GM19351 (cell line): ENCODE measurements at regions not wholly inside any gene's neighbourhood (a gene's known extent, or its start where the extent isn't known, plus 50 kb on each side); places are given as distances from the start of the nearest gene placed in this dataset.
"Not testable (repeated sequence)": the region's sequence is repeated elsewhere in the genome, so short reads cannot be mapped to it uniquely, and the experiment has no call there.

Experiments used
- ATAC-seq: cut with Tn5 transposase; IDR thresholded peaks from one replicate; pipeline ENCODE4 v1.9.1; 2021; ENCODE audit warnings: mild to moderate bottlenecking, moderate library complexity; ENCODE audit not compliant: unreplicated experiment

GRCh38 chr4:149211876-149212275 lies 603.8 kb downstream of the IQCM start:
- ATAC-seq = no peak

- ATAC-seq = no peak
These were observed 612.2 kb downstream of the IQCM start for GRCh38 chr4:149203256-149204001.

- ATAC-seq = no peak
These were observed 613.5 kb downstream of the IQCM start for GRCh38 chr4:149202117-149202516.

- ATAC-seq = no peak
These were observed 616.0 kb downstream of the IQCM start for GRCh38 chr4:149199594-149199993.

GRCh38 chr4:149194061-149194460 lies 621.6 kb downstream of the IQCM start:
- ATAC-seq = no peak

GRCh38 chr4:149187726-149188125 lies 627.9 kb downstream of the IQCM start:
- no peak for ATAC-seq

- ATAC-seq = no peak
These were observed 632.0 kb downstream of the IQCM start for GRCh38 chr4:149183638-149184037.

- ATAC-seq = not testable (repeated sequence)
These were observed 634.2 kb downstream of the IQCM start for GRCh38 chr4:149181459-149181858.

GRCh38 chr4:149176039-149176438 lies 639.6 kb downstream of the IQCM start:
- no peak for ATAC-seq

GRCh38 chr4:149175549-149175948 lies 640.1 kb downstream of the IQCM start:
- ATAC-seq = no peak

GRCh38 chr4:149173241-149174013 lies 642.2 kb downstream of the IQCM start:
- no peak for ATAC-seq

GRCh38 chr4:149168645-149169044 lies 647.0 kb downstream of the IQCM start:
- no peak for ATAC-seq

GRCh38 chr4:149166876-149167275 lies 648.8 kb downstream of the IQCM start:
- no peak for ATAC-seq

GRCh38 chr4:149166365-149166764 lies 649.3 kb downstream of the IQCM start:
- ATAC-seq = no peak

- no peak for ATAC-seq
These were observed 651.4 kb downstream of the IQCM start for GRCh38 chr4:149164282-149164681.

GRCh38 chr4:149161247-149161646 lies 654.4 kb downstream of the IQCM start:
- no peak for ATAC-seq

- no peak for ATAC-seq
These were observed 655.3 kb downstream of the IQCM start for GRCh38 chr4:149160370-149160769.

- no peak for ATAC-seq
These were observed 656.8 kb downstream of the IQCM start for GRCh38 chr4:149158817-149159216.

- ATAC-seq = no peak
These were observed 669.8 kb downstream of the IQCM start for GRCh38 chr4:149145803-149146202.

GRCh38 chr4:149144060-149144459 lies 671.6 kb downstream of the IQCM start:
- no peak for ATAC-seq

- ATAC-seq = no peak
These were observed 674.3 kb downstream of the IQCM start for GRCh38 chr4:149141391-149141790.

- no peak for ATAC-seq
These were observed 674.8 kb downstream of the IQCM start for GRCh38 chr4:149140841-149141240.
